ENCODE measurements at regions not wholly inside any gene's neighbourhood (a gene's known extent, or its start where the extent isn't known, plus 50 kb on each side); places are given as distances from the start of the nearest gene placed in this dataset.
A peak's percentile ranks its signal among the peaks of the same experiment; 100 is the strongest.

GRCh38 chr15:37289109-37289765, 188.9 kb upstream of the MEIS2 start:
- no peak overlapping the region for H3K4me3 ChIP-seq (ENCODE audit: low read depth, low read length)
- peak; percentile 63 for TF ChIP-seq CTCF (IDR thresholded peaks at IDR 0.05; ENCODE audit: low read depth, low read length, missing control alignments)
- peak; percentile 15 for DNase-seq (ENCODE audit: low read depth)
- in situ Hi-C loops (cut with HindIII; ENCODE audit: low sequenced_read_pairs), result no loop called here

GRCh38 chr15:37291920-37292319, 191.6 kb upstream of the MEIS2 start:
- no peak overlapping the region for H3K4me3 ChIP-seq (ENCODE audit: low read depth, low read length)
- no peak for DNase-seq (ENCODE audit: low read depth)
- in situ Hi-C loops (cut with HindIII; ENCODE audit: low sequenced_read_pairs), result no loop called here
- TF ChIP-seq CTCF (IDR thresholded peaks at IDR 0.05; ENCODE audit: low read depth, low read length, missing control alignments), result no peak

GRCh38 chr15:37298271-37298670, 197.9 kb upstream of the MEIS2 start:
- in situ Hi-C loops (cut with HindIII; ENCODE audit: low sequenced_read_pairs), result no loop called here
- no peak overlapping the region for H3K4me3 ChIP-seq (ENCODE audit: low read depth, low read length)
- TF ChIP-seq CTCF (IDR thresholded peaks at IDR 0.05; ENCODE audit: low read depth, low read length, missing control alignments), result no peak
- no peak for DNase-seq (ENCODE audit: low read depth)

- no peak overlapping the region for H3K4me3 ChIP-seq (ENCODE audit: low read depth, low read length)
- DNase-seq (ENCODE audit: low read depth), result no peak
- in situ Hi-C loops (cut with HindIII; ENCODE audit: low sequenced_read_pairs), result no loop called here
- no peak for TF ChIP-seq CTCF (IDR thresholded peaks at IDR 0.05; ENCODE audit: low read depth, low read length, missing control alignments)
Measured at GRCh38 chr15:37339437-37339836, 239.1 kb upstream of the MEIS2 start.

GRCh38 chr15:37339856-37340255, 239.5 kb upstream of the MEIS2 start:
- no peak overlapping the region for H3K4me3 ChIP-seq (ENCODE audit: low read depth, low read length)
- TF ChIP-seq CTCF (IDR thresholded peaks at IDR 0.05; ENCODE audit: low read depth, low read length, missing control alignments), result no peak
- in situ Hi-C loops (cut with HindIII; ENCODE audit: low sequenced_read_pairs), result no loop called here
- DNase-seq (ENCODE audit: low read depth), result no peak

- TF ChIP-seq CTCF (IDR thresholded peaks at IDR 0.05; ENCODE audit: low read depth, low read length, missing control alignments), result no peak
- in situ Hi-C loops (cut with HindIII; ENCODE audit: low sequenced_read_pairs), result no loop called here
- DNase-seq (ENCODE audit: low read depth), result no peak
Measured at GRCh38 chr15:37340438-37340837, 240.1 kb upstream of the MEIS2 start.

More at GRCh38 chr15:37340438-37340837, 240.1 kb upstream of the MEIS2 start:
- H3K4me3 ChIP-seq (ENCODE audit: low read depth, low read length), result no peak overlapping the region
